H1 (cell line): ENCODE measurements at regions not wholly inside any gene's neighbourhood (a gene's known extent, or its start where the extent isn't known, plus 50 kb on each side); places are given as distances from the start of the nearest gene placed in this dataset.
"Not testable (repeated sequence)": the region's sequence is repeated elsewhere in the genome, so short reads cannot be mapped to it uniquely, and the experiment has no call there.

Experiments
- CTCF ChIA-PET: fragments of 300-600 bp; sonication (Branson Sonifier 250); formaldehyde crosslinking; loops from one replicate; lab custom pipeline; 2021; ENCODE audit not compliant: partially characterized antibody; lab: Charles Lee
- POLR2A ChIA-PET: fragments of 300-600 bp; sonication (Branson Sonifier 250); formaldehyde crosslinking; loops from one replicate; lab custom pipeline; 2021; ENCODE audit warnings: inconsistent platforms; ENCODE audit not compliant: partially characterized antibody; lab: Charles Lee
- DNase-seq, 2 experiments: peaks; one replicate each; pipeline versions ENCODE4 v3.0.0 to v3.0.0-alpha.2; 2010 to 2022; ENCODE audit warnings: low spot score in 2 of 2, low read depth in 1 of 2, mixed read lengths in 1 of 2
- FAIRE-seq: peaks from 2 replicates; lab custom pipeline; 2011; peaks lifted over from hg19 to GRCh38; lab: Jason Lieb, UNC
- H2AFZ ChIP-seq: 2 replicates; pipeline ENCODE4 v1.8.1; 2012; ENCODE audit warnings: low read length, inconsistent platforms
- H2AK5ac ChIP-seq: 2 replicates; pipeline ENCODE4 v1.6.1; 2013; ENCODE audit warnings: low read depth, low read length
- H2BK120ac ChIP-seq: replicated peaks from 2 replicates; pipeline ENCODE3; 2013; ENCODE audit warnings: low read depth, low read length, inconsistent platforms
- H2BK12ac ChIP-seq: 2 replicates; pipeline ENCODE4 v1.6.1; 2013; ENCODE audit warnings: low read depth, low read length
- H2BK15ac ChIP-seq: 2 replicates; pipeline ENCODE4 v1.6.1; 2013; ENCODE audit warnings: low read length
- H2BK20ac ChIP-seq: 2 replicates; pipeline ENCODE4 v1.6.1; 2013; ENCODE audit warnings: low read length
- H2BK5ac ChIP-seq: 2 replicates; pipeline ENCODE4 v1.6.1; 2013; ENCODE audit warnings: low read depth, low read length
- H3K14ac ChIP-seq: 2 replicates; pipeline ENCODE4 v1.6.1; 2013; ENCODE audit warnings: inconsistent platforms; ENCODE audit not compliant: insufficient read length
- H3K18ac ChIP-seq: 2 replicates; pipeline ENCODE4 v1.6.1; 2013; ENCODE audit warnings: low read length; ENCODE audit errors: extremely low read depth
- H3K23ac ChIP-seq: 2 replicates; pipeline ENCODE4 v1.6.1; 2013; ENCODE audit warnings: inconsistent platforms; ENCODE audit not compliant: insufficient read length
- H3K23me2 ChIP-seq: 2 replicates; pipeline ENCODE4 v1.6.1; 2013; ENCODE audit warnings: low read depth, low read length
- H3K27ac ChIP-seq: 2 replicates; pipeline ENCODE4 v1.6.1; 2011; ENCODE audit warnings: low read depth, low read length, inconsistent platforms
- H3K27me3 ChIP-seq, 4 experiments: replicated peaks in 1 of 4; 1 replicate in 1 of 4; 2 replicates in 3 of 4; pipeline versions ENCODE4 v1.6.1 to v1.8.1; 2011 to 2013; ENCODE audit warnings: low read length in 3 of 4, mild to moderate bottlenecking in 3 of 4, inconsistent platforms in 2 of 4, mixed read lengths in 2 of 4, moderate library complexity in 1 of 4; ENCODE audit not compliant: control insufficient read depth in 3 of 4, insufficient read depth in 3 of 4; ENCODE audit errors: extremely low read depth in 1 of 4
- H3K36me3 ChIP-seq, 4 experiments: 2 replicates each; pipeline versions ENCODE4 v1.6.1 to v1.8.1; 2011 to 2013; ENCODE audit warnings: mild to moderate bottlenecking in 4 of 4, low read length in 3 of 4, moderate library complexity in 2 of 4, control low read depth in 1 of 4, inconsistent platforms in 1 of 4; ENCODE audit not compliant: insufficient read depth in 4 of 4, control insufficient read depth in 2 of 4
- H3K4ac ChIP-seq: replicated peaks from 2 replicates; pipeline ENCODE3; 2013; ENCODE audit warnings: low read length, low read depth, mixed read lengths, inconsistent platforms; ENCODE audit not compliant: insufficient read length
- H3K4me1 ChIP-seq, 4 experiments: replicated peaks in 1 of 4; 1 replicate in 1 of 4; 2 replicates in 3 of 4; pipeline versions ENCODE4 v1.6.1 to v1.8.1; 2011 to 2013; ENCODE audit warnings: low read length in 3 of 4, inconsistent platforms in 2 of 4, mixed read lengths in 1 of 4; ENCODE audit not compliant: insufficient read depth in 4 of 4, control insufficient read depth in 3 of 4
- H3K4me2 ChIP-seq, 2 experiments: 2 replicates each; pipeline versions ENCODE4 v1.6.1 to v1.8.1; 2011 to 2013; ENCODE audit warnings: low read depth in 2 of 2, low read length in 2 of 2, control low read depth in 1 of 2, inconsistent platforms in 1 of 2, mild to moderate bottlenecking in 1 of 2; ENCODE audit not compliant: insufficient read depth in 1 of 2
- H3K4me3 ChIP-seq, 4 experiments: fragments of 200-600, 300-600 bp in 1 of 4; sonication (generic), shearing (Covaris generic), sonication (Bioruptor Twin) in 1 of 4; 2 replicates each; pipeline versions ENCODE4 v1.5.1 to v1.8.1; 2011 to 2016; ENCODE audit warnings: low read length in 4 of 4, low read depth in 3 of 4, control low read depth in 2 of 4, inconsistent platforms in 2 of 4, mild to moderate bottlenecking in 2 of 4, mixed read lengths in 1 of 4, moderate library complexity in 1 of 4; ENCODE audit not compliant: insufficient read depth in 2 of 4; ENCODE audit errors: extremely low read depth in 1 of 4
- H3K56ac ChIP-seq: replicated peaks from 2 replicates; pipeline ENCODE3; 2013; ENCODE audit warnings: low read depth, mild to moderate bottlenecking, mixed read lengths, low read length, inconsistent platforms; ENCODE audit not compliant: insufficient read length
- H3K79me1 ChIP-seq: 2 replicates; pipeline ENCODE4 v1.6.1; 2013; ENCODE audit warnings: low read depth, low read length, control low read depth
- H3K79me2 ChIP-seq, 2 experiments: 2 replicates each; pipeline versions ENCODE4 v1.6.1 to v1.8.1; 2012 to 2013; ENCODE audit warnings: low read length in 2 of 2, mild to moderate bottlenecking in 2 of 2, inconsistent platforms in 1 of 2; ENCODE audit not compliant: insufficient read depth in 2 of 2, control insufficient read depth in 1 of 2
- H3K9ac ChIP-seq, 4 experiments: replicated peaks in 1 of 4; 1 replicate in 1 of 4; 2 replicates in 3 of 4; pipeline versions ENCODE4 v1.6.1 to v1.8.1; 2011 to 2013; ENCODE audit warnings: low read depth in 3 of 4, low read length in 3 of 4, control low read depth in 2 of 4, mild to moderate bottlenecking in 2 of 4, moderate library complexity in 2 of 4, inconsistent platforms in 1 of 4; ENCODE audit errors: extremely low read depth in 1 of 4
- H3K9me3 ChIP-seq, 2 experiments: 2 replicates each; pipeline versions ENCODE4 v1.6.1 to v1.8.1; 2012 to 2013; ENCODE audit warnings: mild to moderate bottlenecking in 2 of 2, moderate library complexity in 2 of 2, control low read depth in 1 of 2, inconsistent platforms in 1 of 2, low read depth in 1 of 2, low read length in 1 of 2, mixed read lengths in 1 of 2; ENCODE audit not compliant: insufficient read depth in 2 of 2
- H4K20me1 ChIP-seq, 2 experiments: replicated peaks in 1 of 2; 2 replicates each; pipeline versions ENCODE3 to v1.8.1; 2011 to 2013; ENCODE audit warnings: inconsistent platforms in 2 of 2, low read length in 2 of 2, mild to moderate bottlenecking in 1 of 2; ENCODE audit not compliant: insufficient read depth in 2 of 2, control insufficient read depth in 1 of 2
- H4K5ac ChIP-seq: 2 replicates; pipeline ENCODE4 v1.6.1; 2013; ENCODE audit warnings: low read length, low read depth, mixed read lengths, inconsistent platforms; ENCODE audit not compliant: insufficient read length
- H4K8ac ChIP-seq: 2 replicates; pipeline ENCODE4 v1.8.0; 2013; ENCODE audit warnings: mild to moderate bottlenecking, moderate library complexity, low read length, inconsistent platforms; ENCODE audit not compliant: insufficient read depth; ENCODE audit errors: extremely low read depth
- H4K91ac ChIP-seq: replicated peaks from 2 replicates; pipeline ENCODE3; 2013; ENCODE audit warnings: low read length, mixed read lengths, inconsistent platforms; ENCODE audit not compliant: insufficient read length
- YY1 ChIP-seq: IDR thresholded peaks from 2 replicates; pipeline ENCODE4 v1.6.1; 2011; ENCODE audit warnings: low read depth, mild to moderate bottlenecking, low read length
- WGBS, 2 experiments: shearing (Covaris generic) in 1 of 2; methylation state at CpG; one replicate each; pipeline versions ENCODE4 v1.1.6 to v1.1.7; 2013 to 2015; ENCODE audit warnings: low lambda C conversion rate in 2 of 2, mixed read lengths in 2 of 2, inconsistent platforms in 1 of 2, low coverage in 1 of 2, missing lambda C conversion rate in 1 of 2; ENCODE audit not compliant: insufficient replicate concordance in 2 of 2, insufficient coverage in 1 of 2, insufficient read length in 1 of 2; ENCODE audit errors: extremely low coverage in 1 of 2, missing lambda C conversion rate in 1 of 2; 5-methylcytosine and 5-hydroxymethylcytosine counted together

DNA sequence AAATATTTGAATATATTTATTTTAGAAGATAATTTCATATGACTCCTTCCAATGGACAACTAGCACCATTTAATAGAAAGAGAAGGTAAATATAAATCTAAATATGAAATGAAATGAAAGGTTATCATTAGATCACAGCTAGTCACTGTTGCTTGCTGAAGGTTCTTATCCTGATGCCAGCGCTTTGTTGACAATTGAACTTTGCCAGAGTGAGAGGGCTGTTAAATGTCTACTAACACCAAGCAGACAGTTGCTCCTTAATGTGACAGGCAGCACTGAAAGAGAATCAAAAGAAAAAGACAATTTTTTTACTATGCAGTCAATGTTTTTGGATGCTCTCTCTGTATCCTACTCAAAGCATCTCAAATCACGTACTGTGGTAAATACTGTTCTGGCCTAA lies 152.6 kb upstream of the SEMA6A start:
- no peak overlapping the region for H2AFZ ChIP-seq
- H2BK12ac ChIP-seq: no peak overlapping the region
- H3K9ac ChIP-seq: no peak overlapping the region
- no peak overlapping the region for H2BK15ac ChIP-seq
- H3K9me3 ChIP-seq: no peaks in the 10 kb centered on the region
- H3K27ac ChIP-seq: no peak overlapping the region
- no peaks in the 10 kb centered on the region for H3K27me3 ChIP-seq
- H3K23me2 ChIP-seq: no peaks in the 10 kb centered on the region; the same call in 1 of the 2 replicates
- H3K4ac ChIP-seq: no peak overlapping the region
- ChIA-PET CTCF (interaction anchor here (0.7 to 1.5 kb wide), 2 partner anchors 17 to 151 kb away, joined by 3 to 4 read pairs; no protein-coding TSS in a partner anchor), POLR2A (no interaction called here)
- H4K5ac ChIP-seq: no peak overlapping the region
- TF ChIP-seq YY1: no peak
- TF ChIP-seq, all 59 proteins: peak for 0
- Histone ChIP-seq H2BK20ac (no peak overlapping the region), H4K20me1 (no peaks in the 10 kb centered on the region), H3K18ac (no peak overlapping the region), H3K79me2 (no peaks in the 10 kb centered on the region), H4K8ac (no peak overlapping the region), H2AK5ac (no peak overlapping the region), H2BK5ac (no peak overlapping the region), H3K4me3 (no peak overlapping the region), H3K23ac (no peak overlapping the region), H2BK120ac (no peak overlapping the region), H4K91ac (no peak overlapping the region), H3K79me1 (no peaks in the 10 kb centered on the region), H3K56ac (no peak overlapping the region), H3K36me3 (no peaks in the 10 kb centered on the region), H3K14ac (no peak overlapping the region), H3K4me1 (no peaks in the 10 kb centered on the region), H3K4me2 (no peak overlapping the region)
- FAIRE-seq (no peak), DNase-seq (no peak)
- WGBS, 2 experiments: 90% methylated on average over 2 of the region's 2 CpGs; no CpG with 5 or more reads in 1 of the 2 experiments

DNA sequence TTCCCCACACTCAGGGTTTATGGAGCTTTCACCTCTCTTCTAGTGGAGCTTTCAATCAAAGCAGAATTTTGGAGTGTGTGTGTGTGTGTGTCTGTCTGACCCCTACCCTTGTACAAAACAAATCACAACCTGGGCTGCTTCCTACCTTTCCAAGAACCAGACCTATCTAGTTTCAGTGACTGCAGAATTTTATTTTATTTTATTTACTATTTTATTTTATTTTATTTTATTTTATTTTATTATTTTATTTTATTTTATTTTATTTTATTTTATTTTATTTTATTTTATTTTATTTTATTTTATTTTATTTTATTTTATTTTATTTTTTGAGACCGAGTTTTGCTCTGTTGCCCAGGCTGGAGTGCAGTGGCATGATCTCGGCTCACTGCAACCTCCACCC lies 151.6 kb upstream of the SEMA6A start:
- DNase-seq, H3K36me3 ChIP-seq, FAIRE-seq, H2AK5ac ChIP-seq, H3K14ac ChIP-seq, H3K4me3 ChIP-seq, H3K27me3 ChIP-seq, H3K4me1 ChIP-seq, H3K18ac ChIP-seq, H4K5ac ChIP-seq, H3K79me1 ChIP-seq, H2BK15ac ChIP-seq, H3K79me2 ChIP-seq, POLR2A ChIA-PET, H2BK12ac ChIP-seq, H3K4me2 ChIP-seq, H2AFZ ChIP-seq, H4K91ac ChIP-seq, H3K9ac ChIP-seq, H3K27ac ChIP-seq, H3K56ac ChIP-seq, H3K23me2 ChIP-seq, H2BK5ac ChIP-seq, H2BK120ac ChIP-seq, H4K8ac ChIP-seq, H4K20me1 ChIP-seq, H3K9me3 ChIP-seq, H3K4ac ChIP-seq, H3K23ac ChIP-seq: not testable (repeated sequence)
- H2BK20ac ChIP-seq: 0 out of 2 replicates have a peak overlapping the region, but pooled peaks have one; percentile 29
- CTCF ChIA-PET: interaction anchor here (1.1 to 1.5 kb wide), 6 partner anchors 12 to 151 kb away, joined by 3 to 5 read pairs (median 4); no protein-coding TSS in a partner anchor
- 93% methylated on average over 2 of the region's 2 CpGs; no CpG with 5 or more reads in 1 of the 2 experiments for WGBS, 2 experiments
